ENCODE measurements at regions not wholly inside any gene's neighbourhood (a gene's known extent, or its start where the extent isn't known, plus 50 kb on each side); places are given as distances from the start of the nearest gene placed in this dataset.
A peak's percentile ranks its signal among the peaks of the same experiment; 100 is the strongest.

DNA sequence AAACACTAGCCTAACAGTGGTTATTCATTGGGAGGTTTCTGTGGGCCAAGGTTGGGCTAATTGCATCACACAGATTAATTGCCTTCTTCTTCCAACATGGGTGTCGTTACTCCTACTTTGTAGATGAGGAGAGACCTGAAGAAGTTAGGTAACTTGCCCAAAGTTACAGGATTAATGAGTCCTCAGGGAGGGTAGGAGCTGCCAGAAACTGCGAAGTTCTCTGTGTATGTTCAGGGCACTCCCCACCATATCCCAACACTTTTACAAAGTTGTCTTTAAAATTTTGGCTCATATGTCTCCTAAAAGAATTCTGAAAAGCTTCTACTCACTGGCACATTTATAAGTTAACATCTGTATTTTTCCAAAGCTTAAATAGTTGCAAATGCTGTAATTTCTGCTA lies 323.5 kb upstream of the HSF2 start:
- H3K36me3 Mint-ChIP-seq (ENCODE audit: low read depth), result no peaks in the 10 kb centered on the region
- H3K9me3 Mint-ChIP-seq, result no peaks in the 10 kb centered on the region
- no peak for DNase-seq
- no peak overlapping the region for H3K27ac Mint-ChIP-seq
- H3K27me3 Mint-ChIP-seq (ENCODE audit: low read depth, poor library complexity), result peaks cover 5% of the 10 kb centered on the region
- H3K4me1 Mint-ChIP-seq, result peaks cover 36% of the 10 kb centered on the region
- TF ChIP-seq CTCF (IDR thresholded peaks at IDR 0.05), result no peak
- no peak overlapping the region for H3K4me3 Mint-ChIP-seq

DNA sequence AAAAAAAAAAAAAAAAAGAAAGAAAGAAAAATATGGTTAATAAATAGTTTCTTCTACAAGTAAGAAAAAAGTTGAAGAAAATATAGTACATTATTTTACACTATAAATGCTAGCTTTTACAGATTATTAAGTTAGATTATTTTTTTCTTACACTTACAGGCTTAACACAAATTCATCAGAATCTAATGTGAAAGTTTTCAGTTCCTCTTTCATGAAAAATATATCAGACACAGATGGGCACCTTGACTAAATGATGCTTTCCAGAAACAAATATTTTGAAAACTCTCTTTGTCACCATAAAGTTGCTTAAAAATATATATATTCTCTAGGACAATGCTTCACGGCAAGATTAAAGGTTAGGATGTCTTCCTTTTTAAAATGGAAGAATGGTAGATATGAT lies 321.8 kb upstream of the HSF2 start:
- Mint-ChIP-seq H3K9me3 (no peaks in the 10 kb centered on the region), H3K4me1 (peaks cover 36% of the 10 kb centered on the region), H3K4me3 (no peak overlapping the region), H3K27me3 (ENCODE audit: low read depth, poor library complexity) (peaks cover 5% of the 10 kb centered on the region), H3K27ac (no peak overlapping the region), H3K36me3 (ENCODE audit: low read depth) (no peaks in the 10 kb centered on the region)
- no peak for DNase-seq
- TF ChIP-seq CTCF (IDR thresholded peaks at IDR 0.05), result no peak

DNA sequence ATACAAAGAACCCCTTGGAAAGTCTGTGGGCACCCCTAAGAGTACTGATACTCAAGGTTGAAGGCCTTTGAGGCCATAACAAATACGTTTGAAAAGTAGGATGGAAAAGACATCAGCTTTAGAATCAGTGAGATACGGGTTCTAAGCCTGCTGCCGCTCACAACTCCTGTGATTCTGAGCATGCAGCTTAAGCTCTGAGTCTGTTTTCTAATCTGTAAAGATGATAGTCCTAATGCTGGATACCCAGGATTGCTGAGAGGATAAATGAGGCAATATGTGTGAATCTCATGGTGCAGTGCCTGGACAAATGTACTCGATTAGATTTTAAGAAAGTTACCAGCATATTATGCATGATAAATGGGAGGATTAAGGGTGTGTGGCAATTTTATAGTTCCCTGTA lies 321.0 kb upstream of the HSF2 start:
- H3K27ac Mint-ChIP-seq, result peak overlapping the region; percentile 60
- no peak overlapping the region for H3K4me3 Mint-ChIP-seq
- no peaks in the 10 kb centered on the region for H3K9me3 Mint-ChIP-seq
- H3K27me3 Mint-ChIP-seq (ENCODE audit: low read depth, poor library complexity), result peaks cover 5% of the 10 kb centered on the region
- TF ChIP-seq CTCF (IDR thresholded peaks at IDR 0.05), result no peak
- H3K36me3 Mint-ChIP-seq (ENCODE audit: low read depth), result no peaks in the 10 kb centered on the region
- DNase-seq, result no peak
- peaks cover 36% of the 10 kb centered on the region for H3K4me1 Mint-ChIP-seq

DNA sequence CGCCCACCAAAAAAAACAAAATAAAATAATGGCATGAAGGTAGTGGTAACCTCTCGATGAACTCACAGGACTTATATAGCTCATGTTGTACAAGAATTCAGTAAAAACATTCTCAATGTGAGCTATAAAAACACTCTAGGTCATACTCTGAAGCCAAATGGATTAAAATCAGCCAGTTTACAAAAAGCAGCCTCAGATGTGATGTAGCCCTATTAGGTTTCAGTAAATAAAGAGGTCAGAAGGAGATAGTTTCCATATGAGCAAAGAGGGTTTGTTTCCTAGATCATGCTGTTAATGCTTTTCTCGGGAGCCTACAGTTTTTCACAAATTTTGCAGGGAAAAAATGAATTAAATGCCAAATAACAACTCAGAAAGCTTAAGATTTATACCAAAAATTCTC lies 319.5 kb upstream of the HSF2 start:
- Mint-ChIP-seq H3K36me3 (ENCODE audit: low read depth) (no peaks in the 10 kb centered on the region), H3K9me3 (no peaks in the 10 kb centered on the region), H3K27ac (no peak overlapping the region), H3K27me3 (ENCODE audit: low read depth, poor library complexity) (peaks cover 5% of the 10 kb centered on the region), H3K4me1 (peaks cover 29% of the 10 kb centered on the region), H3K4me3 (no peak overlapping the region)
- no peak for DNase-seq
- TF ChIP-seq CTCF (IDR thresholded peaks at IDR 0.05), result no peak

- Mint-ChIP-seq H3K27ac (no peak overlapping the region), H3K4me3 (no peak overlapping the region), H3K4me1 (peaks cover 14% of the 10 kb centered on the region), H3K36me3 (ENCODE audit: low read depth) (no peaks in the 10 kb centered on the region), H3K9me3 (no peaks in the 10 kb centered on the region), H3K27me3 (ENCODE audit: low read depth, poor library complexity) (peaks cover 5% of the 10 kb centered on the region)
- no peak for TF ChIP-seq CTCF (IDR thresholded peaks at IDR 0.05)
- DNase-seq, result no peak
These were observed 317.5 kb upstream of the HSF2 start for GRCh38 chr6:122081921-122082320.

- Mint-ChIP-seq H3K4me3 (no peak overlapping the region), H3K36me3 (ENCODE audit: low read depth) (no peaks in the 10 kb centered on the region), H3K9me3 (no peaks in the 10 kb centered on the region), H3K27ac (no peak overlapping the region), H3K4me1 (peaks cover 14% of the 10 kb centered on the region), H3K27me3 (ENCODE audit: low read depth, poor library complexity) (peaks cover 5% of the 10 kb centered on the region)
- DNase-seq, result no peak
- TF ChIP-seq CTCF (IDR thresholded peaks at IDR 0.05), result no peak
These were observed 317.1 kb upstream of the HSF2 start for GRCh38 chr6:122082370-122082769.

Measured in nephron progenitor cell (in vitro differentiated cells).